ENCODE measurements at regions not wholly inside any gene's neighbourhood (a gene's known extent, or its start where the extent isn't known, plus 50 kb on each side); places are given as distances from the start of the nearest gene placed in this dataset.

GRCh38 chr1:79100385-79100784 lies 93.9 kb upstream of the ADGRL4 start:
- TF ChIP-seq, protein P1, sequence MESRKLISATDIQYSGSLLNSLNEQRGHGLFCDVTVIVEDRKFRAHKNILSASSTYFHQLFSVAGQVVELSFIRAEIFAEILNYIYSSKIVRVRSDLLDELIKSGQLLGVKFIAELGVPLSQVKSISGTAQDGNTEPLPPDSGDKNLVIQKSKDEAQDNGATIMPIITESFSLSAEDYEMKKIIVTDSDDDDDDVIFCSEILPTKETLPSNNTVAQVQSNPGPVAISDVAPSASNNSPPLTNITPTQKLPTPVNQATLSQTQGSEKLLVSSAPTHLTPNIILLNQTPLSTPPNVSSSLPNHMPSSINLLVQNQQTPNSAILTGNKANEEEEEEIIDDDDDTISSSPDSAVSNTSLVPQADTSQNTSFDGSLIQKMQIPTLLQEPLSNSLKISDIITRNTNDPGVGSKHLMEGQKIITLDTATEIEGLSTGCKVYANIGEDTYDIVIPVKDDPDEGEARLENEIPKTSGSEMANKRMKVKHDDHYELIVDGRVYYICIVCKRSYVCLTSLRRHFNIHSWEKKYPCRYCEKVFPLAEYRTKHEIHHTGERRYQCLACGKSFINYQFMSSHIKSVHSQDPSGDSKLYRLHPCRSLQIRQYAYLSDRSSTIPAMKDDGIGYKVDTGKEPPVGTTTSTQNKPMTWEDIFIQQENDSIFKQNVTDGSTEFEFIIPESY (IDR thresholded peaks at IDR 0.05): no peak
- TF ChIP-seq TAF1 (conservative IDR thresholded peaks at IDR 0.05) (no peak), FOXA1 (IDR thresholded peaks at IDR 0.05) (no peak), RXRA (IDR thresholded peaks at IDR 0.05) (no peak), YY1 (IDR thresholded peaks at IDR 0.05) (no peak), HNF4G (IDR thresholded peaks at IDR 0.05) (no peak)
- TF ChIP-seq, protein P2, sequence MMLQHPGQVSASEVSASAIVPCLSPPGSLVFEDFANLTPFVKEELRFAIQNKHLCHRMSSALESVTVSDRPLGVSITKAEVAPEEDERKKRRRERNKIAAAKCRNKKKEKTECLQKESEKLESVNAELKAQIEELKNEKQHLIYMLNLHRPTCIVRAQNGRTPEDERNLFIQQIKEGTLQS (IDR thresholded peaks at IDR 0.05): no peak
- TF ChIP-seq, protein P3, sequence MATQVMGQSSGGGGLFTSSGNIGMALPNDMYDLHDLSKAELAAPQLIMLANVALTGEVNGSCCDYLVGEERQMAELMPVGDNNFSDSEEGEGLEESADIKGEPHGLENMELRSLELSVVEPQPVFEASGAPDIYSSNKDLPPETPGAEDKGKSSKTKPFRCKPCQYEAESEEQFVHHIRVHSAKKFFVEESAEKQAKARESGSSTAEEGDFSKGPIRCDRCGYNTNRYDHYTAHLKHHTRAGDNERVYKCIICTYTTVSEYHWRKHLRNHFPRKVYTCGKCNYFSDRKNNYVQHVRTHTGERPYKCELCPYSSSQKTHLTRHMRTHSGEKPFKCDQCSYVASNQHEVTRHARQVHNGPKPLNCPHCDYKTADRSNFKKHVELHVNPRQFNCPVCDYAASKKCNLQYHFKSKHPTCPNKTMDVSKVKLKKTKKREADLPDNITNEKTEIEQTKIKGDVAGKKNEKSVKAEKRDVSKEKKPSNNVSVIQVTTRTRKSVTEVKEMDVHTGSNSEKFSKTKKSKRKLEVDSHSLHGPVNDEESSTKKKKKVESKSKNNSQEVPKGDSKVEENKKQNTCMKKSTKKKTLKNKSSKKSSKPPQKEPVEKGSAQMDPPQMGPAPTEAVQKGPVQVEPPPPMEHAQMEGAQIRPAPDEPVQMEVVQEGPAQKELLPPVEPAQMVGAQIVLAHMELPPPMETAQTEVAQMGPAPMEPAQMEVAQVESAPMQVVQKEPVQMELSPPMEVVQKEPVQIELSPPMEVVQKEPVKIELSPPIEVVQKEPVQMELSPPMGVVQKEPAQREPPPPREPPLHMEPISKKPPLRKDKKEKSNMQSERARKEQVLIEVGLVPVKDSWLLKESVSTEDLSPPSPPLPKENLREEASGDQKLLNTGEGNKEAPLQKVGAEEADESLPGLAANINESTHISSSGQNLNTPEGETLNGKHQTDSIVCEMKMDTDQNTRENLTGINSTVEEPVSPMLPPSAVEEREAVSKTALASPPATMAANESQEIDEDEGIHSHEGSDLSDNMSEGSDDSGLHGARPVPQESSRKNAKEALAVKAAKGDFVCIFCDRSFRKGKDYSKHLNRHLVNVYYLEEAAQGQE (IDR thresholded peaks at IDR 0.05): no peak
- DNase-seq (ENCODE audit: low spot score): no peak
- Histone ChIP-seq H3K9ac (ENCODE audit: low read depth in 1 of 2, low read length in 2 of 2) (no peak overlapping the region), H3K9me3 (ENCODE audit: control insufficient read depth in 4 of 4, low read length in 3 of 4) (no peaks in the 10 kb centered on the region), H3K27ac (ENCODE audit: low read depth in 1 of 2, low read length in 2 of 2) (no peak overlapping the region), H3K4me1 (ENCODE audit: control insufficient read depth in 4 of 4, insufficient read depth in 4 of 4, low read length in 3 of 4) (no peaks in the 10 kb centered on the region), H3K36me3 (ENCODE audit: control insufficient read depth in 4 of 4, insufficient read depth in 3 of 4, low read depth in 1 of 4, low read length in 3 of 4) (no peaks in the 10 kb centered on the region), H3K4me3 (ENCODE audit: low read depth in 1 of 3, low read length in 3 of 3) (no peak overlapping the region), H3K27me3 (ENCODE audit: control insufficient read depth in 4 of 4, insufficient read depth in 4 of 4, low read length in 3 of 4) (no peaks in the 10 kb centered on the region)
- WGBS: 75% methylated on average over 7 of the region's 7 CpGs

DNA sequence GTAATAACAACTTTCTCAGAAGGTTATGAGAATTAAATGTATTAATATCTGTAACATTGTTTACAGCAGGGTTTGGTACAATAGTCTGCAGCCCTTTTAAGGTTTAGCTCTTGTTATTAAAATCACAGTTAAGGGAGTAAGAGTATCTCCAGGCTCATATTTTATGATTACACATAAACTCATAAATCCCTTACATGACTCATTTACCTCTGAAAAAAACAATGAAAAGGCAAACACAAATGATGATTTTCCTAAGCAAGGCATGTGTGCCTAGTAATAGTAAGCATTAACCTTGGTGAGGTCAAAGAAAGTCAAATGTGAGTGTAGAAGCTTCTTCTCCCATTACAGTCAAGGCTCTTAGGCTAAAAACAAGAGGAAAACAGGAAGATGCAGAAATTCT lies 84.5 kb upstream of the ADGRL4 start:
- Histone ChIP-seq H3K36me3 (ENCODE audit: control insufficient read depth in 4 of 4, insufficient read depth in 3 of 4, low read depth in 1 of 4, low read length in 3 of 4) (no peaks in the 10 kb centered on the region), H3K9me3 (ENCODE audit: control insufficient read depth in 4 of 4, low read length in 3 of 4) (no peaks in the 10 kb centered on the region), H3K27ac (ENCODE audit: low read depth in 1 of 2, low read length in 2 of 2) (no peak overlapping the region), H3K4me1 (ENCODE audit: control insufficient read depth in 4 of 4, insufficient read depth in 4 of 4, low read length in 3 of 4) (no peaks in the 10 kb centered on the region), H3K9ac (ENCODE audit: low read depth in 1 of 2, low read length in 2 of 2) (no peak overlapping the region), H3K27me3 (ENCODE audit: control insufficient read depth in 4 of 4, insufficient read depth in 4 of 4, low read length in 3 of 4) (no peaks in the 10 kb centered on the region), H3K4me3 (ENCODE audit: low read depth in 1 of 3, low read length in 3 of 3) (no peak overlapping the region)
- no peak for TF ChIP-seq FOXA2 (IDR thresholded peaks at IDR 0.05)
- TF ChIP-seq, protein P4, sequence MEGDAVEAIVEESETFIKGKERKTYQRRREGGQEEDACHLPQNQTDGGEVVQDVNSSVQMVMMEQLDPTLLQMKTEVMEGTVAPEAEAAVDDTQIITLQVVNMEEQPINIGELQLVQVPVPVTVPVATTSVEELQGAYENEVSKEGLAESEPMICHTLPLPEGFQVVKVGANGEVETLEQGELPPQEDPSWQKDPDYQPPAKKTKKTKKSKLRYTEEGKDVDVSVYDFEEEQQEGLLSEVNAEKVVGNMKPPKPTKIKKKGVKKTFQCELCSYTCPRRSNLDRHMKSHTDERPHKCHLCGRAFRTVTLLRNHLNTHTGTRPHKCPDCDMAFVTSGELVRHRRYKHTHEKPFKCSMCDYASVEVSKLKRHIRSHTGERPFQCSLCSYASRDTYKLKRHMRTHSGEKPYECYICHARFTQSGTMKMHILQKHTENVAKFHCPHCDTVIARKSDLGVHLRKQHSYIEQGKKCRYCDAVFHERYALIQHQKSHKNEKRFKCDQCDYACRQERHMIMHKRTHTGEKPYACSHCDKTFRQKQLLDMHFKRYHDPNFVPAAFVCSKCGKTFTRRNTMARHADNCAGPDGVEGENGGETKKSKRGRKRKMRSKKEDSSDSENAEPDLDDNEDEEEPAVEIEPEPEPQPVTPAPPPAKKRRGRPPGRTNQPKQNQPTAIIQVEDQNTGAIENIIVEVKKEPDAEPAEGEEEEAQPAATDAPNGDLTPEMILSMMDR (IDR thresholded peaks at IDR 0.05; ENCODE audit: low read depth, low read length, missing input control): no peak
- TF ChIP-seq, protein P1 (IDR thresholded peaks at IDR 0.05): no peak
- no peak for TF ChIP-seq HNF4A (conservative IDR thresholded peaks at IDR 0.05)
- no peak for TF ChIP-seq RXRA (IDR thresholded peaks at IDR 0.05)
- TF ChIP-seq HNF4G (IDR thresholded peaks at IDR 0.05): no peak
- no peak for TF ChIP-seq RAD21 (IDR thresholded peaks at IDR 0.05)
- no peak for TF ChIP-seq GABPA (IDR thresholded peaks at IDR 0.05 in 1 of 2, conservative IDR thresholded peaks at IDR 0.05 in 1 of 2)
- TF ChIP-seq YY1 (IDR thresholded peaks at IDR 0.05): no peak
- TF ChIP-seq, protein P3 (IDR thresholded peaks at IDR 0.05): no peak
- TF ChIP-seq SP1 (IDR thresholded peaks at IDR 0.05): no peak
- TF ChIP-seq FOXA1 (IDR thresholded peaks at IDR 0.05): no peak
- no peak for TF ChIP-seq EGR1 (IDR thresholded peaks at IDR 0.05; ENCODE audit: low read depth in 2 of 2)
- no peak for DNase-seq (ENCODE audit: low spot score)

Data from liver (tissue), 8 donors.